Lung (tissue), 11 donors: ENCODE measurements at regions not wholly inside any gene's neighbourhood (a gene's known extent, or its start where the extent isn't known, plus 50 kb on each side); places are given as distances from the start of the nearest gene placed in this dataset.

Experiments
- ATAC-seq: fragments of 200-7000 bp; cut with Tn5 transposase; one replicate; pipeline ENCODE4 v1.9.1; 2020; ENCODE audit warnings: moderate number of reproducible peaks; ENCODE audit not compliant: insufficient read depth, low FRiP score
- DNase-seq, 3 donors: peaks; one replicate each; pipeline ENCODE4 v3.0.0-alpha.2; 2013 to 2017
- H3K27ac ChIP-seq, 2 donors: one replicate each; pipeline ENCODE4 v1.5.1; 2013; ENCODE audit warnings: mild to moderate bottlenecking in 2 of 2, moderate library complexity in 2 of 2, control low read depth in 1 of 2, inconsistent platforms in 1 of 2, low read depth in 1 of 2, low read length in 1 of 2
- H3K27me3 ChIP-seq, 3 donors: one replicate each; pipeline ENCODE4 v1.5.1; 2013; ENCODE audit warnings: low read length in 2 of 3; ENCODE audit not compliant: control insufficient read depth in 3 of 3, insufficient read depth in 3 of 3
- H3K36me3 ChIP-seq, 4 donors: one replicate each; pipeline ENCODE4 v1.5.1; 2013; ENCODE audit warnings: low read length in 4 of 4, mild to moderate bottlenecking in 1 of 4, moderate library complexity in 1 of 4; ENCODE audit not compliant: control insufficient read depth in 4 of 4, insufficient read depth in 4 of 4
- H3K4me1 ChIP-seq, 5 donors: one replicate each; pipeline ENCODE4 v1.5.1; 2013; ENCODE audit warnings: low read length in 5 of 5, mild to moderate bottlenecking in 2 of 5, moderate library complexity in 1 of 5; ENCODE audit not compliant: control insufficient read depth in 5 of 5, insufficient read depth in 5 of 5
- H3K4me3 ChIP-seq: one replicate; pipeline ENCODE4 v1.5.1; 2013; ENCODE audit warnings: mild to moderate bottlenecking, control low read depth, moderate library complexity
- H3K9ac ChIP-seq, 2 donors: one replicate each; pipeline ENCODE4 v1.5.1; 2013; ENCODE audit warnings: low read length in 2 of 2, control low read depth in 1 of 2; ENCODE audit not compliant: insufficient read depth in 1 of 2
- H3K9me3 ChIP-seq, 4 donors: one replicate each; pipeline ENCODE4 v1.5.1; 2013; ENCODE audit warnings: low read length in 3 of 4, mild to moderate bottlenecking in 1 of 4, moderate library complexity in 1 of 4; ENCODE audit not compliant: control insufficient read depth in 4 of 4, insufficient read depth in 3 of 4
- CTCF ChIP-seq: IDR thresholded peaks from 2 replicates; pipeline ENCODE4 v1.5.1; 2012; ENCODE audit warnings: mild to moderate bottlenecking; ENCODE audit errors: control extremely low read depth, extremely low read depth
- WGBS, 2 donors: extraction: QIAGEN DNeasy Blood & Tissue Kit; methylation state at CpG; one replicate each; pipeline ENCODE4 v1.1.7; 2013; 5-methylcytosine and 5-hydroxymethylcytosine counted together
- donor health status: control.
- donor health status: control.
- donor health status: Bipolar disorder and iron deficiency.
- donor health status: healthy.
- donor health status: DM: yes; HTN: yes; CAD: no.

- DNase-seq (no peak), ATAC-seq (no peak)
- H3K4me3 ChIP-seq: no peak overlapping the region
- no peaks in the 10 kb centered on the region for H3K4me1 ChIP-seq
- H3K27me3 ChIP-seq: no peaks in the 10 kb centered on the region
- H3K27ac ChIP-seq: no peak overlapping the region
- WGBS, 2 donors: 35% methylated on average over 1 of the region's 1 CpG
- no peaks in the 10 kb centered on the region for H3K36me3 ChIP-seq
- TF ChIP-seq CTCF: no peak
- H3K9me3 ChIP-seq: no peaks in the 10 kb centered on the region
- no peak overlapping the region for H3K9ac ChIP-seq
Measured at GRCh38 chr1:95994643-95995042, 726.9 kb upstream of the PTBP2 start.

- WGBS, 2 donors: 90 to 97% methylated on average over 2 of the region's 2 CpGs
- no peaks in the 10 kb centered on the region for H3K27me3 ChIP-seq
- no peak overlapping the region for H3K9ac ChIP-seq
- ATAC-seq (no peak), DNase-seq (no peak)
- H3K4me3 ChIP-seq: no peak overlapping the region
- H3K27ac ChIP-seq: no peak overlapping the region
- H3K9me3 ChIP-seq: peaks cover 0 to 2% (median 0%) of the 10 kb centered on the region in 4 donors
- no peaks in the 10 kb centered on the region for H3K4me1 ChIP-seq
- H3K36me3 ChIP-seq: no peaks in the 10 kb centered on the region
- no peak for TF ChIP-seq CTCF
Measured at GRCh38 chr1:96002201-96002600, 719.4 kb upstream of the PTBP2 start.

GRCh38 chr1:96002969-96003964 lies 718.3 kb upstream of the PTBP2 start:
- Histone ChIP-seq H3K4me3 (no peak overlapping the region), H3K9me3 (peaks cover 0 to 2% (median 0%) of the 10 kb centered on the region in 4 donors)
- WGBS, 2 donors: 75 to 81% methylated on average over 9 of the region's 9 CpGs

More at GRCh38 chr1:96002969-96003964, 718.3 kb upstream of the PTBP2 start:
- Histone ChIP-seq H3K4me1 (no peaks in the 10 kb centered on the region), H3K27me3 (no peaks in the 10 kb centered on the region), H3K27ac (no peak overlapping the region), H3K9ac (no peak overlapping the region), H3K36me3 (no peaks in the 10 kb centered on the region)
- no peak for DNase-seq
- no peak for ATAC-seq
- TF ChIP-seq CTCF: no peak
